Heart left ventricle (tissue), 13 donors: ENCODE measurements at regions not wholly inside any gene's neighbourhood (a gene's known extent, or its start where the extent isn't known, plus 50 kb on each side); places are given as distances from the start of the nearest gene placed in this dataset.

Source experiments
- POLR2A ChIP-seq, 2 donors: fragments of 450-650 bp; IDR thresholded peaks; one replicate each; pipeline ENCODE4 v1.6.1; 2017; ENCODE audit warnings: antibody characterized with exemption in 2 of 2, mild to moderate bottlenecking in 2 of 2, moderate library complexity in 2 of 2
- TF ChIP-seq, protein P1 (sequence below), 12 donors: fragments of 200-600 bp; sonication (generic) in 4 of 12; IDR thresholded peaks; one replicate each; pipeline versions ENCODE4 v1.5.0 to v1.8.0; 2018 to 2022; ENCODE audit warnings: antibody characterized with exemption in 12 of 12, mild to moderate bottlenecking in 5 of 12
- donor health status: ischemic (EF 13 %, LVEDD 7.1; RV severe dilation, severe dysfunction).
- donor health status: DM: no; HTN: yes; CAD: no.
- donor health status: DM: no; HTN: no; CAD: no.
- donor health status: ischemic (EF 25% LVEDD 6.9; RV normal size, moderate dysfunction).
- donor health status: ischemic (EF 25% LVEDD 5.7; RV mildly dilated, moderate dysfunction).
- donor health status: ischemic (EF 35%, LVEDD 5.7; RV mildly dilated, moderate dysfunction).
- donor health status: nonischemic (EF 11% LVEDD 7.7; RV severe dilation, severe dysfunction).
- donor health status: DM: yes; HTN: yes; CAD: no.
- donor health status: PGD.
- donor health status: ischemic (EF 29% LVEDD 5.4; RV normal size, mild dysfunction).
- donor health status: nonischemic (EF 23%, LVEDD 6.1; RV moderate dilation, normal function).

DNA sequence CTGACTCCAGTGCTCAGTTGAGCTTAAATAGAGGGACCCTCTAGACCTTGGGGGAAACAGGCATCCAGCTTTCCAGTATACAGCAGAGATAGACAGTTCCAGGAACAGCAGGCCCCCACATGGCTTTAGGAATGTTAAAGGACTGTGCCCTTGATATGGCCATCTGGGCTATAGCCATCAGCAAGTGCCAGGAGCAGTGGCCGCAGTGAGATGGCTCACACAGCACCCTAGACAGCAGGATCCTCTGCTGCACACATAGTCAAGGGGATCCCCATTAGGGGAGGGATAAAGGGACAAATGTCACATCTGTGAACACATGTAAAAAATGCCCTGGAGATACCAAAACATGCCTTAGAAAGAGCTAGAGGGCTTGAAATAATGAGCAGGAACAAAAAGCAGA, 213.4 kb downstream of the PTH2R start:
- no peak for TF ChIP-seq POLR2A (IDR thresholded peaks at IDR 0.05)
- TF ChIP-seq, protein P1, sequence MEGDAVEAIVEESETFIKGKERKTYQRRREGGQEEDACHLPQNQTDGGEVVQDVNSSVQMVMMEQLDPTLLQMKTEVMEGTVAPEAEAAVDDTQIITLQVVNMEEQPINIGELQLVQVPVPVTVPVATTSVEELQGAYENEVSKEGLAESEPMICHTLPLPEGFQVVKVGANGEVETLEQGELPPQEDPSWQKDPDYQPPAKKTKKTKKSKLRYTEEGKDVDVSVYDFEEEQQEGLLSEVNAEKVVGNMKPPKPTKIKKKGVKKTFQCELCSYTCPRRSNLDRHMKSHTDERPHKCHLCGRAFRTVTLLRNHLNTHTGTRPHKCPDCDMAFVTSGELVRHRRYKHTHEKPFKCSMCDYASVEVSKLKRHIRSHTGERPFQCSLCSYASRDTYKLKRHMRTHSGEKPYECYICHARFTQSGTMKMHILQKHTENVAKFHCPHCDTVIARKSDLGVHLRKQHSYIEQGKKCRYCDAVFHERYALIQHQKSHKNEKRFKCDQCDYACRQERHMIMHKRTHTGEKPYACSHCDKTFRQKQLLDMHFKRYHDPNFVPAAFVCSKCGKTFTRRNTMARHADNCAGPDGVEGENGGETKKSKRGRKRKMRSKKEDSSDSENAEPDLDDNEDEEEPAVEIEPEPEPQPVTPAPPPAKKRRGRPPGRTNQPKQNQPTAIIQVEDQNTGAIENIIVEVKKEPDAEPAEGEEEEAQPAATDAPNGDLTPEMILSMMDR (IDR thresholded peaks at IDR 0.05): no peak
